Neural cell (in vitro differentiated cells): ENCODE measurements at regions not wholly inside any gene's neighbourhood (a gene's known extent, or its start where the extent isn't known, plus 50 kb on each side); places are given as distances from the start of the nearest gene placed in this dataset.

ENCODE experiments used
- H2AFZ ChIP-seq: fragments of 200-600, 300-800 bp; sonication (generic), shearing (Covaris generic); 2 replicates; pipeline ENCODE4 v1.6.0; 2014; ENCODE audit warnings: low read depth, mild to moderate bottlenecking, antibody characterized with exemption, low read length, moderate library complexity
- H3F3A ChIP-seq: fragments of 200-600 bp; shearing (Covaris generic); 2 replicates; pipeline ENCODE4 v1.6.1; 2016; ENCODE audit warnings: mild to moderate bottlenecking, moderate library complexity, mixed read lengths, antibody characterized with exemption, low read length; ENCODE audit not compliant: insufficient read depth, poor library complexity, severe bottlenecking
- H3K27ac ChIP-seq: fragments of 200-600, 300-800 bp; sonication (generic), shearing (Covaris generic); 2 replicates; pipeline ENCODE4 v1.5.1; 2014; ENCODE audit warnings: mild to moderate bottlenecking, low read length, moderate library complexity
- H3K27me3 ChIP-seq: fragments of 300-800, 200-600 bp; sonication (generic), shearing (Covaris generic); 2 replicates; pipeline ENCODE4 v1.6.0; 2014; ENCODE audit warnings: mild to moderate bottlenecking, low read depth, low read length, moderate library complexity; ENCODE audit not compliant: insufficient read depth
- H3K36me3 ChIP-seq: fragments of 300-800, 200-600 bp; sonication (generic), shearing (Covaris generic); 2 replicates; pipeline ENCODE4 v1.5.1; 2014; ENCODE audit warnings: mild to moderate bottlenecking, antibody characterized with exemption, low read length, moderate library complexity; ENCODE audit not compliant: insufficient read depth
- H3K4me2 ChIP-seq: fragments of 300-800, 200-600 bp; sonication (generic), shearing (Covaris generic); 2 replicates; pipeline ENCODE4 v1.6.0; 2014; ENCODE audit warnings: mild to moderate bottlenecking, low read length
- H3K4me3 ChIP-seq: fragments of 300-800, 200-600 bp; sonication (generic), shearing (Covaris generic); 2 replicates; pipeline ENCODE4 v1.5.1; 2014; ENCODE audit warnings: mild to moderate bottlenecking, low read length, moderate library complexity
- H3K79me2 ChIP-seq: fragments of 200-600 bp; shearing (Covaris generic); replicated peaks from 2 replicates; pipeline ENCODE4 v1.6.0; 2014; ENCODE audit warnings: mild to moderate bottlenecking, low read length, moderate library complexity; ENCODE audit not compliant: insufficient read depth
- H3K9ac ChIP-seq: fragments of 300-800, 200-600 bp; sonication (generic), shearing (Covaris generic); 2 replicates; pipeline ENCODE4 v1.6.1; 2016; ENCODE audit warnings: mild to moderate bottlenecking, low read length, mixed read lengths
- H3K9me2 ChIP-seq: fragments of 200-600 bp; shearing (Covaris generic); 2 replicates; pipeline ENCODE4 v1.6.1; 2016; ENCODE audit warnings: mild to moderate bottlenecking, low read length, mixed read lengths; ENCODE audit not compliant: insufficient read depth
- H3K9me3 ChIP-seq: fragments of 200-600, 300-800 bp; sonication (generic), shearing (Covaris generic); 2 replicates; pipeline ENCODE4 v1.6.1; 2016; ENCODE audit warnings: mild to moderate bottlenecking, mixed run types, low read length, moderate library complexity, mixed read lengths
- H4K20me1 ChIP-seq: fragments of 200-600 bp; shearing (Covaris generic); 2 replicates; pipeline ENCODE4 v1.6.1; 2016; ENCODE audit warnings: mild to moderate bottlenecking, mixed run types; ENCODE audit not compliant: insufficient read depth
- CTCF ChIP-seq: fragments of 450-650 bp; IDR thresholded peaks from 2 replicates; pipeline ENCODE4 v1.5.1; 2014; ENCODE audit warnings: antibody characterized with exemption, mild to moderate bottlenecking, moderate library complexity; ENCODE audit not compliant: poor library complexity, severe bottlenecking
- EP300 ChIP-seq: fragments of 450-650 bp; conservative IDR thresholded peaks from 2 replicates; pipeline ENCODE4 v1.6.1; 2014; ENCODE audit warnings: antibody characterized with exemption, mild to moderate bottlenecking, moderate library complexity; ENCODE audit not compliant: poor library complexity, severe bottlenecking
- EZH2 ChIP-seq: fragments of 200-600, 300-800 bp; shearing (Covaris generic), sonication (generic); IDR thresholded peaks from 2 replicates; pipeline ENCODE4 v1.6.1; 2014; ENCODE audit warnings: antibody characterized with exemption, low read length, borderline replicate concordance, mild to moderate bottlenecking; ENCODE audit not compliant: insufficient read depth, poor library complexity, severe bottlenecking
- MXI1 ChIP-seq: fragments of 450-650 bp; conservative IDR thresholded peaks from 2 replicates; pipeline ENCODE4 v1.6.1; 2014; ENCODE audit warnings: antibody characterized with exemption, mild to moderate bottlenecking; ENCODE audit not compliant: poor library complexity, severe bottlenecking
- POLR2AphosphoS5 ChIP-seq: IDR thresholded peaks from 2 replicates; pipeline ENCODE4 v1.6.1; 2012
- RAD21 ChIP-seq: fragments of 450-650 bp; conservative IDR thresholded peaks from 2 replicates; pipeline ENCODE4 v1.6.1; 2014; ENCODE audit warnings: antibody characterized with exemption, mild to moderate bottlenecking, moderate library complexity
- REST ChIP-seq: IDR thresholded peaks from 2 replicates; pipeline ENCODE4 v1.6.1; 2012; ENCODE audit warnings: borderline replicate concordance
- SMC3 ChIP-seq: fragments of 450-650 bp; conservative IDR thresholded peaks from 2 replicates; pipeline ENCODE4 v1.6.1; 2014; ENCODE audit warnings: antibody characterized with exemption, mild to moderate bottlenecking, moderate library complexity; ENCODE audit not compliant: poor library complexity
- TAF1 ChIP-seq: IDR thresholded peaks from 2 replicates; pipeline ENCODE4 v1.6.1; 2012; ENCODE audit warnings: low read depth

GRCh38 chr5:71895546-71895945, 176.5 kb downstream of the CARTPT start:
- Histone ChIP-seq H4K20me1 (no peaks in the 10 kb centered on the region), H3K9ac (no peak overlapping the region), H2AFZ (no peak overlapping the region), H3K9me2 (no peaks in the 10 kb centered on the region), H3F3A (no peaks in the 10 kb centered on the region), H3K27me3 (no peaks in the 10 kb centered on the region), H3K4me2 (no peak overlapping the region), H3K36me3 (no peaks in the 10 kb centered on the region), H3K79me2 (no peaks in the 10 kb centered on the region), H3K4me3 (no peak overlapping the region), H3K27ac (no peak overlapping the region), H3K9me3 (no peaks in the 10 kb centered on the region)
- no peak for TF ChIP-seq RAD21
- no peak for TF ChIP-seq EP300
- no peak for TF ChIP-seq POLR2AphosphoS5
- TF ChIP-seq EZH2 = no peak
- no peak for TF ChIP-seq REST
- TF ChIP-seq MXI1 = no peak
- TF ChIP-seq TAF1 = no peak
- TF ChIP-seq CTCF = no peak

GRCh38 chr5:71899865-71900342, 180.8 kb downstream of the CARTPT start:
- no peak overlapping the region for H3K27ac ChIP-seq
- no peaks in the 10 kb centered on the region for H4K20me1 ChIP-seq
- H3K9me2 ChIP-seq = no peaks in the 10 kb centered on the region
- TF ChIP-seq CTCF (no peak), POLR2AphosphoS5 (no peak), MXI1 (no peak), REST (no peak), TAF1 (no peak), EZH2 (no peak), SMC3 (no peak)
- H3K79me2 ChIP-seq = no peaks in the 10 kb centered on the region
- H3K36me3 ChIP-seq = no peaks in the 10 kb centered on the region
- no peak overlapping the region for H3K4me3 ChIP-seq
- H3K9ac ChIP-seq = no peak overlapping the region
- no peak overlapping the region for H2AFZ ChIP-seq
- no peaks in the 10 kb centered on the region for H3K27me3 ChIP-seq
- no peak overlapping the region for H3K4me2 ChIP-seq
- peaks cover 5% of the 10 kb centered on the region for H3F3A ChIP-seq
- no peaks in the 10 kb centered on the region for H3K9me3 ChIP-seq
